Liver (tissue), 8 donors: ENCODE measurements at regions not wholly inside any gene's neighbourhood (a gene's known extent, or its start where the extent isn't known, plus 50 kb on each side); places are given as distances from the start of the nearest gene placed in this dataset.

Experiments used
- DNase-seq: peaks from one replicate; pipeline ENCODE4 v3.0.0-alpha.2; 2017; ENCODE audit warnings: low spot score
- H3K27ac ChIP-seq, 2 donors: one replicate each; pipeline ENCODE4 v1.7.0; 2013; ENCODE audit warnings: inconsistent platforms in 2 of 2, low read length in 2 of 2, control low read depth in 1 of 2, low read depth in 1 of 2, mild to moderate bottlenecking in 1 of 2
- H3K27me3 ChIP-seq, 4 donors: one replicate each; pipeline versions ENCODE4 v1.6.1 to v1.7.0; 2013; ENCODE audit warnings: low read length in 3 of 4, inconsistent platforms in 1 of 4, mild to moderate bottlenecking in 1 of 4, moderate library complexity in 1 of 4; ENCODE audit not compliant: control insufficient read depth in 4 of 4, insufficient read depth in 4 of 4
- H3K36me3 ChIP-seq, 4 donors: one replicate each; pipeline versions ENCODE4 v1.6.1 to v1.7.0; 2013; ENCODE audit warnings: low read length in 3 of 4, mild to moderate bottlenecking in 3 of 4, low read depth in 1 of 4, moderate library complexity in 1 of 4; ENCODE audit not compliant: control insufficient read depth in 4 of 4, insufficient read depth in 3 of 4
- H3K4me1 ChIP-seq, 4 donors: one replicate each; pipeline versions ENCODE4 v1.6.1 to v1.7.0; 2013; ENCODE audit warnings: low read length in 3 of 4, mild to moderate bottlenecking in 3 of 4, moderate library complexity in 1 of 4; ENCODE audit not compliant: control insufficient read depth in 4 of 4, insufficient read depth in 4 of 4
- H3K4me3 ChIP-seq, 3 donors: one replicate each; pipeline versions ENCODE4 v1.6.1 to v1.7.0; 2013; ENCODE audit warnings: low read length in 3 of 3, control low read depth in 1 of 3, low read depth in 1 of 3, mild to moderate bottlenecking in 1 of 3
- H3K9ac ChIP-seq, 2 donors: one replicate each; pipeline ENCODE4 v1.7.0; 2013; ENCODE audit warnings: low read length in 2 of 2, mild to moderate bottlenecking in 2 of 2, moderate library complexity in 2 of 2, control low read depth in 1 of 2, low read depth in 1 of 2
- H3K9me3 ChIP-seq, 4 donors: one replicate each; pipeline versions ENCODE4 v1.6.1 to v1.7.0; 2013; ENCODE audit warnings: low read length in 3 of 4; ENCODE audit not compliant: control insufficient read depth in 4 of 4
- EGR1 ChIP-seq, 2 donors: IDR thresholded peaks; 2 replicates each; pipeline ENCODE4 v1.6.1; 2016 to 2018; ENCODE audit warnings: antibody characterized with exemption in 2 of 2, low read depth in 2 of 2
- FOXA1 ChIP-seq: IDR thresholded peaks from 2 replicates; pipeline ENCODE4 v1.6.1; 2016; ENCODE audit warnings: antibody characterized with exemption
- FOXA2 ChIP-seq: IDR thresholded peaks from 2 replicates; pipeline ENCODE4 v1.6.1; 2016; ENCODE audit warnings: antibody characterized with exemption
- GABPA ChIP-seq, 2 donors: IDR thresholded peaks in 1 of 2; conservative IDR thresholded peaks in 1 of 2; 2 replicates each; pipeline ENCODE4 v1.6.1; 2016; ENCODE audit warnings: antibody characterized with exemption in 2 of 2, mild to moderate bottlenecking in 1 of 2, moderate library complexity in 1 of 2
- HNF4A ChIP-seq, 2 donors: conservative IDR thresholded peaks; 2 replicates each; pipeline ENCODE4 v1.6.1; 2016; ENCODE audit warnings: antibody characterized with exemption in 2 of 2, mild to moderate bottlenecking in 2 of 2
- HNF4G ChIP-seq: IDR thresholded peaks from 2 replicates; pipeline ENCODE4 v1.6.1; 2016; ENCODE audit warnings: antibody characterized with exemption
- JUND ChIP-seq, 2 donors: IDR thresholded peaks; 2 replicates each; pipeline ENCODE4 v1.6.1; 2016; ENCODE audit warnings: antibody characterized with exemption in 2 of 2
- MAX ChIP-seq: IDR thresholded peaks from 2 replicates; pipeline ENCODE4 v1.6.1; 2016; ENCODE audit warnings: antibody characterized with exemption
- NR2F2 ChIP-seq: IDR thresholded peaks from 2 replicates; pipeline ENCODE4 v1.6.1; 2016; ENCODE audit warnings: antibody characterized with exemption
- RAD21 ChIP-seq, 2 donors: IDR thresholded peaks; 2 replicates each; pipeline ENCODE4 v1.6.1; 2016; ENCODE audit warnings: antibody characterized with exemption in 2 of 2, mild to moderate bottlenecking in 2 of 2
- RXRA ChIP-seq, 2 donors: IDR thresholded peaks; 2 replicates each; pipeline ENCODE4 v1.6.1; 2017 to 2018; ENCODE audit warnings: antibody characterized with exemption in 2 of 2, mild to moderate bottlenecking in 1 of 2
- SP1 ChIP-seq: IDR thresholded peaks from 2 replicates; pipeline ENCODE4 v1.6.1; 2018; ENCODE audit warnings: antibody characterized with exemption, mild to moderate bottlenecking
- TAF1 ChIP-seq: conservative IDR thresholded peaks from 2 replicates; pipeline ENCODE4 v1.6.1; 2016; ENCODE audit warnings: antibody characterized with exemption, mild to moderate bottlenecking
- YY1 ChIP-seq: IDR thresholded peaks from 2 replicates; pipeline ENCODE4 v1.6.1; 2016; ENCODE audit warnings: antibody characterized with exemption, mild to moderate bottlenecking
- ZBTB33 ChIP-seq: IDR thresholded peaks from 2 replicates; pipeline ENCODE4 v1.6.1; 2016; ENCODE audit warnings: antibody characterized with exemption
- WGBS: extraction: QIAGEN DNeasy Blood & Tissue Kit; methylation state at CpG from one replicate; pipeline ENCODE4 v1.1.7; 2013; 5-methylcytosine and 5-hydroxymethylcytosine counted together
- TF ChIP-seq, protein P1 (sequence below): IDR thresholded peaks from 2 replicates; pipeline ENCODE4 v1.6.1; 2016; ENCODE audit warnings: antibody characterized with exemption
- TF ChIP-seq, protein P2 (sequence below): fragments of 150-350 bp; IDR thresholded peaks from 2 replicates; pipeline ENCODE4 v1.5.1; 2017; ENCODE audit warnings: improper control_type of control experiment, low read depth, low read length; ENCODE audit not compliant: missing input control
- TF ChIP-seq, protein P3 (sequence below): IDR thresholded peaks from 2 replicates; pipeline ENCODE4 v1.6.1; 2016; ENCODE audit warnings: antibody characterized with exemption, mild to moderate bottlenecking
- donor health status: healthy.
- donor health status: healthy.
- donor health status: healthy.
- donor health status: healthy.
- donor health status: healthy.

GRCh38 chr5:120327180-120327579 is 136.9 kb upstream of the PRR16 start:
- Histone ChIP-seq H3K9ac (no peak overlapping the region), H3K27me3 (no peaks in the 10 kb centered on the region), H3K4me3 (no peak overlapping the region), H3K9me3 (peaks cover 0 to 3% (median 0%) of the 10 kb centered on the region in 4 donors), H3K36me3 (no peaks in the 10 kb centered on the region), H3K4me1 (no peaks in the 10 kb centered on the region), H3K27ac (no peak overlapping the region)
- TF ChIP-seq, protein P1, sequence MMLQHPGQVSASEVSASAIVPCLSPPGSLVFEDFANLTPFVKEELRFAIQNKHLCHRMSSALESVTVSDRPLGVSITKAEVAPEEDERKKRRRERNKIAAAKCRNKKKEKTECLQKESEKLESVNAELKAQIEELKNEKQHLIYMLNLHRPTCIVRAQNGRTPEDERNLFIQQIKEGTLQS, result no peak
- TF ChIP-seq NR2F2 (no peak), RAD21 (IDR thresholded peaks at IDR 0.05) (no peak), TAF1 (no peak), FOXA1 (no peak), JUND (IDR thresholded peaks at IDR 0.05) (no peak), RXRA (IDR thresholded peaks at IDR 0.05) (no peak), SP1 (no peak), YY1 (no peak), GABPA (IDR thresholded peaks at IDR 0.05 in 1 of 2, conservative IDR thresholded peaks at IDR 0.05 in 1 of 2) (no peak), HNF4G (no peak), ZBTB33 (no peak), EGR1 (IDR thresholded peaks at IDR 0.05; ENCODE audit: low read depth in 2 of 2) (no peak), HNF4A (conservative IDR thresholded peaks at IDR 0.05) (no peak)
- TF ChIP-seq, protein P2, sequence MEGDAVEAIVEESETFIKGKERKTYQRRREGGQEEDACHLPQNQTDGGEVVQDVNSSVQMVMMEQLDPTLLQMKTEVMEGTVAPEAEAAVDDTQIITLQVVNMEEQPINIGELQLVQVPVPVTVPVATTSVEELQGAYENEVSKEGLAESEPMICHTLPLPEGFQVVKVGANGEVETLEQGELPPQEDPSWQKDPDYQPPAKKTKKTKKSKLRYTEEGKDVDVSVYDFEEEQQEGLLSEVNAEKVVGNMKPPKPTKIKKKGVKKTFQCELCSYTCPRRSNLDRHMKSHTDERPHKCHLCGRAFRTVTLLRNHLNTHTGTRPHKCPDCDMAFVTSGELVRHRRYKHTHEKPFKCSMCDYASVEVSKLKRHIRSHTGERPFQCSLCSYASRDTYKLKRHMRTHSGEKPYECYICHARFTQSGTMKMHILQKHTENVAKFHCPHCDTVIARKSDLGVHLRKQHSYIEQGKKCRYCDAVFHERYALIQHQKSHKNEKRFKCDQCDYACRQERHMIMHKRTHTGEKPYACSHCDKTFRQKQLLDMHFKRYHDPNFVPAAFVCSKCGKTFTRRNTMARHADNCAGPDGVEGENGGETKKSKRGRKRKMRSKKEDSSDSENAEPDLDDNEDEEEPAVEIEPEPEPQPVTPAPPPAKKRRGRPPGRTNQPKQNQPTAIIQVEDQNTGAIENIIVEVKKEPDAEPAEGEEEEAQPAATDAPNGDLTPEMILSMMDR, result no peak
- TF ChIP-seq, protein P3, sequence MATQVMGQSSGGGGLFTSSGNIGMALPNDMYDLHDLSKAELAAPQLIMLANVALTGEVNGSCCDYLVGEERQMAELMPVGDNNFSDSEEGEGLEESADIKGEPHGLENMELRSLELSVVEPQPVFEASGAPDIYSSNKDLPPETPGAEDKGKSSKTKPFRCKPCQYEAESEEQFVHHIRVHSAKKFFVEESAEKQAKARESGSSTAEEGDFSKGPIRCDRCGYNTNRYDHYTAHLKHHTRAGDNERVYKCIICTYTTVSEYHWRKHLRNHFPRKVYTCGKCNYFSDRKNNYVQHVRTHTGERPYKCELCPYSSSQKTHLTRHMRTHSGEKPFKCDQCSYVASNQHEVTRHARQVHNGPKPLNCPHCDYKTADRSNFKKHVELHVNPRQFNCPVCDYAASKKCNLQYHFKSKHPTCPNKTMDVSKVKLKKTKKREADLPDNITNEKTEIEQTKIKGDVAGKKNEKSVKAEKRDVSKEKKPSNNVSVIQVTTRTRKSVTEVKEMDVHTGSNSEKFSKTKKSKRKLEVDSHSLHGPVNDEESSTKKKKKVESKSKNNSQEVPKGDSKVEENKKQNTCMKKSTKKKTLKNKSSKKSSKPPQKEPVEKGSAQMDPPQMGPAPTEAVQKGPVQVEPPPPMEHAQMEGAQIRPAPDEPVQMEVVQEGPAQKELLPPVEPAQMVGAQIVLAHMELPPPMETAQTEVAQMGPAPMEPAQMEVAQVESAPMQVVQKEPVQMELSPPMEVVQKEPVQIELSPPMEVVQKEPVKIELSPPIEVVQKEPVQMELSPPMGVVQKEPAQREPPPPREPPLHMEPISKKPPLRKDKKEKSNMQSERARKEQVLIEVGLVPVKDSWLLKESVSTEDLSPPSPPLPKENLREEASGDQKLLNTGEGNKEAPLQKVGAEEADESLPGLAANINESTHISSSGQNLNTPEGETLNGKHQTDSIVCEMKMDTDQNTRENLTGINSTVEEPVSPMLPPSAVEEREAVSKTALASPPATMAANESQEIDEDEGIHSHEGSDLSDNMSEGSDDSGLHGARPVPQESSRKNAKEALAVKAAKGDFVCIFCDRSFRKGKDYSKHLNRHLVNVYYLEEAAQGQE, result no peak
- WGBS, result 53% methylated on average over 2 of the region's 2 CpGs
- no peak for DNase-seq

DNA sequence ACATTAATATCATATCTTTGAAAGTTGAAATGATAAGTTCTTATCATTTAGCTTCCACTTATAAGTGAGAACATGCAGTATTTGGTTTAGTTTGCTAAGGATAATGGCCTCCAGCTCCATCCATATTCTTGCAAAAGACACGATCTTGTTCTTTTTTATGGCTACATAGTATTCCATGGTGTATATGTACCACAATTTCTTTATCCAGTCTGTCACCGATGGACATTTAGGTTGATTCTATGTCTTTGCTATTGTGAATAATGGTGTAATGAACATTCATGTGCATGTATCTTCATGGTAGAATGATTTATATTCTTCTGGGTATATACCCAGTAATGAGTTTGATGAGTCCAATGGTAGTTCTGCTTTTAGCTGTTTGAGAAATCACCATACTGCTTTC is 135.0 kb upstream of the PRR16 start:
- no peaks in the 10 kb centered on the region for H3K27me3 ChIP-seq
- no peaks in the 10 kb centered on the region for H3K4me1 ChIP-seq
- WGBS, result 82% methylated on average over 2 of the region's 2 CpGs
- no peak overlapping the region for H3K4me3 ChIP-seq
- peaks cover 0 to 3% (median 0%) of the 10 kb centered on the region in 4 donors for H3K9me3 ChIP-seq
- no peak for DNase-seq
- no peak overlapping the region for H3K27ac ChIP-seq
- no peaks in the 10 kb centered on the region for H3K36me3 ChIP-seq
- H3K9ac ChIP-seq, result no peak overlapping the region
- TF ChIP-seq GABPA (IDR thresholded peaks at IDR 0.05 in 1 of 2, conservative IDR thresholded peaks at IDR 0.05 in 1 of 2), result no peak
- TF ChIP-seq, protein P3, result no peak
- TF ChIP-seq MAX, result no peak
- TF ChIP-seq RXRA (IDR thresholded peaks at IDR 0.05), result no peak
- no peak for TF ChIP-seq JUND (IDR thresholded peaks at IDR 0.05)
- no peak for TF ChIP-seq NR2F2
- TF ChIP-seq HNF4A (conservative IDR thresholded peaks at IDR 0.05), result no peak
- TF ChIP-seq TAF1, result no peak
- TF ChIP-seq SP1, result no peak
- TF ChIP-seq YY1, result no peak
- TF ChIP-seq FOXA1, result no peak
- no peak for TF ChIP-seq RAD21 (IDR thresholded peaks at IDR 0.05)
- TF ChIP-seq, protein P1, result no peak
- no peak for TF ChIP-seq EGR1 (IDR thresholded peaks at IDR 0.05; ENCODE audit: low read depth in 2 of 2)
- TF ChIP-seq FOXA2, result no peak
- no peak for TF ChIP-seq HNF4G
